ENCODE measurements at regions not wholly inside any gene's neighbourhood (a gene's known extent, or its start where the extent isn't known, plus 50 kb on each side); places are given as distances from the start of the nearest gene placed in this dataset.
"Not testable (repeated sequence)": the region's sequence is repeated elsewhere in the genome, so short reads cannot be mapped to it uniquely, and the experiment has no call there.

DNA sequence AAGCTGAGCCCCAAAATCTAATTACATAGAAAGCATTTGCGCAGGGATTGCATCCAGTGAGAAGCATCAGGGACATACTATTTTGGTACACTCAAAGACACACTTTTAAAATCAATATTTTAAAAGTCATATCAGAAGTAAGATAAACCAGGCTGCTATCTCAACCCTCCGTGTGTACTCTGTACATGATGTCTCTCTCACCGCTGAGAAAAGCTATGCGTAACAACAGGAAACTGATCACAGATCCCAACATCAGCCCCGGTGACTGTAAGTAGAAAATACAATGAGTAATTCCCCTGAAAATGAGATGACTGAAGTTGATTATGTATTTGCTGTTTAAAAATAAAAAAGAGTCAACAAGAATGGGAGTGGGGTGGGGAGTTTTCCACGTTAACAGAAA, 329.8 kb downstream of the BCL2L11 start:
- TF ChIP-seq POLR2AphosphoS5 (IDR thresholded peaks at IDR 0.05; ENCODE audit: low read depth, low read length); POLR2A (IDR thresholded peaks at IDR 0.05; ENCODE audit: low read depth, low read length); TAF1 (IDR thresholded peaks at IDR 0.05; ENCODE audit: low read depth, low read length); PAX5 (IDR thresholded peaks at IDR 0.05; ENCODE audit: insufficient read depth, low read length, severe bottlenecking); SPI1 (IDR thresholded peaks at IDR 0.05; ENCODE audit: low read depth, low read length); POU2F2 (IDR thresholded peaks at IDR 0.05; ENCODE audit: low read depth, low read length): not testable (repeated sequence)

Measured in GM12891 (cell line).